ENCODE measurements at regions not wholly inside any gene's neighbourhood (a gene's known extent, or its start where the extent isn't known, plus 50 kb on each side); places are given as distances from the start of the nearest gene placed in this dataset.
"Not testable (repeated sequence)": the region's sequence is repeated elsewhere in the genome, so short reads cannot be mapped to it uniquely, and the experiment has no call there.

DNA sequence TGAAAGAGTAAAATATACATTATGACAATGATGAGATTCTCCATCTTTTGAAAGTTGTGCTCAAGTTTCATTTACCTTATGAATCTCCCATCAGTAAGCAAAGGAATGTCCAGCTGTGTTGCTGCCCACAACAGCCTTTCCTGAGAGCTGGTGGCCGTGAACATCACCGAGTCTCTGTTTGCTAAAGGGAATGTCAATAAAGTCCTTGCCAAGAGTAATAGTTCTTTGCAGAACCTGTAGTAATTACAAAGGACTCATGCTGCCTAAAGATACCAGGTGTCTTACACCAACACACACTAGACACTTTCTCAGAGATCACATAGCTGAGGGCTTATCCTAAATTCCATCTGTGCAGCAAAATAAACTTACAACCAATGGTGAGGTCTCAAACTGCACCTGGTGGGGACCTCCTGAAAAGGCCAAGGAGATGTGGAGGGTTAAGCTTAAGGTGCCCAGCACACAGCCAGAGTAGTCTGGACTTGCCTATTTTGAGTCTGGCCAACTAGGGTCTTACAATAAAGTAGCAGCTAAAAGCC lies 111.1 kb upstream of the DAPK1 start:
- no peak for DNase-seq (ENCODE audit: extremely low spot score in 2 of 2)
- Histone ChIP-seq H3K27ac (no peak overlapping the region), H3K4me3 (no peak overlapping the region), H3K27me3 (no peaks in the 10 kb centered on the region), H3K36me3 (no peaks in the 10 kb centered on the region), H3K4me1 (no peaks in the 10 kb centered on the region), H3K9me3 (no peaks in the 10 kb centered on the region)
- intact Hi-C loops (cut with DNase I), result no loop called here
- TF ChIP-seq POLR2A (IDR thresholded peaks at IDR 0.05) (no peak), POLR2AphosphoS5 (IDR thresholded peaks at IDR 0.05; ENCODE audit: insufficient read depth in 1 of 2, low read depth in 1 of 2) (no peak)
- TF ChIP-seq, protein P1, sequence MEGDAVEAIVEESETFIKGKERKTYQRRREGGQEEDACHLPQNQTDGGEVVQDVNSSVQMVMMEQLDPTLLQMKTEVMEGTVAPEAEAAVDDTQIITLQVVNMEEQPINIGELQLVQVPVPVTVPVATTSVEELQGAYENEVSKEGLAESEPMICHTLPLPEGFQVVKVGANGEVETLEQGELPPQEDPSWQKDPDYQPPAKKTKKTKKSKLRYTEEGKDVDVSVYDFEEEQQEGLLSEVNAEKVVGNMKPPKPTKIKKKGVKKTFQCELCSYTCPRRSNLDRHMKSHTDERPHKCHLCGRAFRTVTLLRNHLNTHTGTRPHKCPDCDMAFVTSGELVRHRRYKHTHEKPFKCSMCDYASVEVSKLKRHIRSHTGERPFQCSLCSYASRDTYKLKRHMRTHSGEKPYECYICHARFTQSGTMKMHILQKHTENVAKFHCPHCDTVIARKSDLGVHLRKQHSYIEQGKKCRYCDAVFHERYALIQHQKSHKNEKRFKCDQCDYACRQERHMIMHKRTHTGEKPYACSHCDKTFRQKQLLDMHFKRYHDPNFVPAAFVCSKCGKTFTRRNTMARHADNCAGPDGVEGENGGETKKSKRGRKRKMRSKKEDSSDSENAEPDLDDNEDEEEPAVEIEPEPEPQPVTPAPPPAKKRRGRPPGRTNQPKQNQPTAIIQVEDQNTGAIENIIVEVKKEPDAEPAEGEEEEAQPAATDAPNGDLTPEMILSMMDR (IDR thresholded peaks at IDR 0.05), result no peak

DNA sequence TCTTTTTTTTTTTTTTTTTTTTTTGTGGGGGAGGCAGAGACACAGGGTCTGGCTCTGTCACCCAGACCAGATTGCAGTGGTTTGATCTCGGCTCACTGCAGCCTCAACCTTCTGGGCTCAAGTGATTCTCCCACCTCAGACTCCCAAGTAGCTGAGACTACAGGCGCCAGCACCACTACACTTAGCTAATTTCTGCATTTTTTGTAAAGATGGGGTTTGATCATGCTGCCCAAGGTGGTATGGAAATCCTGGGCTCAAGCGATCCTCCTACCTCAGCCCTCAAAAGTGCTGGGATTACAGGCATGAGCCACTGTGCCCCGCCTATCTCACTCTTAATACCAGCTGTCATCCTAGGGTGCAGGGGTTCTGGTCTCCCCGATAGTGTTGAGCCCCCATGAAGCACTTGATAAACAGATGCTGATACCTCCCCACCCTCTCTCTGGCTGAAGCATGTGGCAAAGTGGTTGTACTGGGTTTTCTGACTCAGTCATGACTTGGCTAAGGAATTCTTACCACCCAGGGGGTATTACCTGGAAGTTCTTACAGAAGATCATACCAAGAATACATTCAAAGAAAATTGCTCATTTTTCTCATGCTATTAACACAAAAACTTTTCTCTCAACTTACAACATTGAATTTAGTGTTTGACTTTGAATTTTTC lies 110.2 kb upstream of the DAPK1 start:
- intact Hi-C loops (cut with DNase I), result no loop called here

DNA sequence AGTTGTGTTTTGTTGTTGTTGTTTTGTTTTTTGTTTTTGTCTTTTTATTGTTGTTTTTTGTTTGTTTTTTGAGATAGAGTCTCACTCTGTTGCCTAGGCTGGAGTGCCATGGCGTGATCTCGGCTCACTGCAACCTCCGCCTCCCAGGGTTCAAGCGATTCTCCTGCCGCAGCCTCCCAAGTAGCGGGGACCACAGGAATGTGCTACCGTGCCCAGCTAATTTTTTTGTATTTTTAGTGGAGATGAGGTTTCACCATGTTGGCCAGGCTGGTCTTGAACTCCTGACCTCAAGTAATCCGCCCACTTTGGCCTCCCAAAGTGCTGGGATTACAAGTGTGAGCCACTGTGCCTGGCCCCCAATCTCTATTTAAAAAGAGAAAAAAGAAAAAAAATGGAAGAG lies 109.0 kb upstream of the DAPK1 start:
- H3K36me3 ChIP-seq; H3K4me1 ChIP-seq; DNase-seq (ENCODE audit: extremely low spot score in 2 of 2); H3K27me3 ChIP-seq; H3K9me3 ChIP-seq; intact Hi-C loops (cut with DNase I); H3K4me3 ChIP-seq; H3K27ac ChIP-seq: not testable (repeated sequence)

More for the DNA sequence above, 110.2 kb upstream of the DAPK1 start:
- Histone ChIP-seq H3K27ac (no peak overlapping the region), H3K27me3 (no peaks in the 10 kb centered on the region), H3K36me3 (no peaks in the 10 kb centered on the region), H3K9me3 (no peaks in the 10 kb centered on the region), H3K4me3 (no peak overlapping the region), H3K4me1 (no peaks in the 10 kb centered on the region)
- no peak for DNase-seq (ENCODE audit: extremely low spot score in 2 of 2)
- no peak for TF ChIP-seq POLR2AphosphoS5 (IDR thresholded peaks at IDR 0.05; ENCODE audit: insufficient read depth in 1 of 2, low read depth in 1 of 2)
- TF ChIP-seq, protein P1 (IDR thresholded peaks at IDR 0.05), result no peak
- TF ChIP-seq POLR2A (IDR thresholded peaks at IDR 0.05), result no peak

DNA sequence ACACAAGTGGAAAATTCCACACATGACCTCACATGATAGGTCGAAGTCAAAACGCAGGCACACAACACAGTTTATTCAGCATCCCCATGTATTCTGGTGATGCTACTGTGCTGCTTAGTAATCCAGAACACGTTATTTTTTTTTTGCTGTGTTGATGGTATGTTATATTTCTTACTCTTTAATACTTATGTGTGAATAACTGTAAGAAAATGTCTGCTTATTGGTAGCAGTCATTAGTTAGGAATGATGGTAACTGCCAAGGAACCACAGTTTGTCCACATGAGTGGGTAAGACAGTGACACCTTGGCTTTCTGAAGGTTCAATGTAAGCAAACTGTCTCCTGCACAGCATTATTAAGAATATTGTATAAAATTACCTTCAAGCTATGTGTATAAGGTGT lies 107.7 kb upstream of the DAPK1 start:
- Histone ChIP-seq H3K27ac (no peak overlapping the region), H3K4me1 (no peaks in the 10 kb centered on the region), H3K4me3 (no peak overlapping the region), H3K36me3 (no peaks in the 10 kb centered on the region), H3K9me3 (no peaks in the 10 kb centered on the region), H3K27me3 (no peaks in the 10 kb centered on the region)
- DNase-seq (ENCODE audit: extremely low spot score in 2 of 2), result no peak
- intact Hi-C loops (cut with DNase I), result no loop called here
- TF ChIP-seq POLR2A (IDR thresholded peaks at IDR 0.05), result no peak
- TF ChIP-seq, protein P1 (IDR thresholded peaks at IDR 0.05), result no peak

DNA sequence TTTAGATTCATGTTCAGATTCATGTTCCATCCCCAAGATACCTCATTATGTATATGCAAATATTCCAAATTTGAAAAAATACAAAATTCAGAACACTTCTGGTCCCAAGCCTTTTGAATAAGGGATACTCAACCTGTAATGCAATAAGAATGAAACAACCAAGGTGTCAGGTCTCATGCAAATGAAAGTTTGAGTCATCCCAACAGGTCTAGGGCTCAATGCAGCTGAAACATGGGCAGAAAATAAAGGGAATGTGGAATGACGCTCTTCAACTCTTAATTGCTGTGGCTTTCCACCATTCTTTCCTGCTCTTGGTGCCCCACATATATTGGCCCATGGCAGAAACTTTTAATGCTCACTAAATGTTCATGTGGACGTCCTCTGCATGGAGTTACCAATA lies 107.3 kb upstream of the DAPK1 start:
- no peaks in the 10 kb centered on the region for H3K36me3 ChIP-seq
- no peak overlapping the region for H3K4me3 ChIP-seq
- H3K27ac ChIP-seq, result no peak overlapping the region
- no peaks in the 10 kb centered on the region for H3K9me3 ChIP-seq
- DNase-seq (ENCODE audit: extremely low spot score in 2 of 2), result no peak
- TF ChIP-seq, protein P1 (IDR thresholded peaks at IDR 0.05), result no peak
- TF ChIP-seq POLR2AphosphoS5 (IDR thresholded peaks at IDR 0.05; ENCODE audit: insufficient read depth in 1 of 2, low read depth in 1 of 2) (no peak), POLR2A (IDR thresholded peaks at IDR 0.05) (no peak)
- H3K4me1 ChIP-seq, result no peaks in the 10 kb centered on the region
- intact Hi-C loops (cut with DNase I), result no loop called here
- H3K27me3 ChIP-seq, result no peaks in the 10 kb centered on the region

Data from vagina (tissue), 2 donors.